ENCODE measurements at regions not wholly inside any gene's neighbourhood (a gene's known extent, or its start where the extent isn't known, plus 50 kb on each side); places are given as distances from the start of the nearest gene placed in this dataset.

DNA sequence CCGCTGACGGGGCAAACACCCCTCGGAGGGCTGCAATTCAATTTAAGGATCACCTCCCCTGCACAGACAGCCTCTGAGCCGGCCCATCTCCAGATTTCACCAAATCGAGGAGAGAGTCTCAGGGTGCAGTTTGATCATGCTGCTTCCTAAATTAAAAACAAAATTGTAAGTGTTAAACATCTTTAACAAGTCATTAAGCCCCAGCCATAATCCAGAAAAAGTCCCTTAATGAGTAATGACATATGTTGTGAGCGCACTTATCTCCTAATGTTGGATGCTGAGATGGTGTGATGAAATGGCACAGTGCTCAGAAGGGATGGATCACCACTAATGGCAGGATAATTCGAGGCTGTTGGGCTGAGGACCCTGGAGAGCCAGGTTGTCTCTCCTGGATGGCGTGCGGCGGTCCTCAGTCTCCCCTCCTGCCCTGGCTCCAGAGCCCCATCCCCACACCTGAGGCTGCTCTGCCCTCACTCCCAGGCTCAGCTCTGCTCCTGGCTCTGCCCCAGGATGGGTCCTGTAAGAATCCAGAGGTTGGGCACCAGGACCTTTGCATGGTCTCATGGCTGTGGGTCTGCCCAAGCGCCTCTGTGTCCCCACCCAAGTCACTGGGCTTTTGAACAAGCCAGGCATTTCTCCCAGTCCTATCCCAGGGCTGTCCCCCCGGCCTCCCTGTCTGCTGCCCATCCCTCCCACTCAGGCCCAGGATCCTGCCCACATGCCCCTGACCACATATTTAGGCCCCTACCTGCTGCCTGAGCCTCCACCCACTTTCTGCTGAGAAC lies 224.4 kb upstream of the POU3F1 start:
- no TSS peak for BruUV-seq (replicated peaks)
- no peaks in the 10 kb centered on the region for H3K79me2 ChIP-seq (ENCODE audit: low read depth)
- H3K4me1 ChIP-seq (replicated peaks; ENCODE audit: insufficient read depth): no peaks in the 10 kb centered on the region
- no peak for TF ChIP-seq EZH2 (IDR thresholded peaks at IDR 0.05; ENCODE audit: low read depth)
- TF ChIP-seq, protein P1, sequence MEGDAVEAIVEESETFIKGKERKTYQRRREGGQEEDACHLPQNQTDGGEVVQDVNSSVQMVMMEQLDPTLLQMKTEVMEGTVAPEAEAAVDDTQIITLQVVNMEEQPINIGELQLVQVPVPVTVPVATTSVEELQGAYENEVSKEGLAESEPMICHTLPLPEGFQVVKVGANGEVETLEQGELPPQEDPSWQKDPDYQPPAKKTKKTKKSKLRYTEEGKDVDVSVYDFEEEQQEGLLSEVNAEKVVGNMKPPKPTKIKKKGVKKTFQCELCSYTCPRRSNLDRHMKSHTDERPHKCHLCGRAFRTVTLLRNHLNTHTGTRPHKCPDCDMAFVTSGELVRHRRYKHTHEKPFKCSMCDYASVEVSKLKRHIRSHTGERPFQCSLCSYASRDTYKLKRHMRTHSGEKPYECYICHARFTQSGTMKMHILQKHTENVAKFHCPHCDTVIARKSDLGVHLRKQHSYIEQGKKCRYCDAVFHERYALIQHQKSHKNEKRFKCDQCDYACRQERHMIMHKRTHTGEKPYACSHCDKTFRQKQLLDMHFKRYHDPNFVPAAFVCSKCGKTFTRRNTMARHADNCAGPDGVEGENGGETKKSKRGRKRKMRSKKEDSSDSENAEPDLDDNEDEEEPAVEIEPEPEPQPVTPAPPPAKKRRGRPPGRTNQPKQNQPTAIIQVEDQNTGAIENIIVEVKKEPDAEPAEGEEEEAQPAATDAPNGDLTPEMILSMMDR (conservative IDR thresholded peaks at IDR 0.05): no peak
- no peaks in the 10 kb centered on the region for H4K20me1 ChIP-seq (ENCODE audit: insufficient read depth)
- ChIA-PET CTCF (no interaction called here), POLR2A (ENCODE audit: unreplicated experiment) (no interaction called here)
- no peak overlapping the region for H3K4me3 ChIP-seq
- peaks cover 94% of the 10 kb centered on the region for H3K27me3 ChIP-seq (ENCODE audit: insufficient read depth, low read depth)
- H3K9me3 ChIP-seq (ENCODE audit: insufficient read depth, low read depth): no peaks in the 10 kb centered on the region
- H3K36me3 ChIP-seq (ENCODE audit: low read depth): no peaks in the 10 kb centered on the region
- intact Hi-C loops (cut with micrococcal nuclease; ENCODE audit: unreplicated experiment): no loop called here
- H3K4me2 ChIP-seq: no peak overlapping the region
- H3K27ac ChIP-seq: no peak overlapping the region
- DNase-seq: no peak
- no peaks in the 10 kb centered on the region for H3F3A ChIP-seq (ENCODE audit: insufficient read depth, low read depth)
- no peak overlapping the region for H2AFZ ChIP-seq
- no peaks in the 10 kb centered on the region for H3K9me2 ChIP-seq (ENCODE audit: insufficient read depth)

DNA sequence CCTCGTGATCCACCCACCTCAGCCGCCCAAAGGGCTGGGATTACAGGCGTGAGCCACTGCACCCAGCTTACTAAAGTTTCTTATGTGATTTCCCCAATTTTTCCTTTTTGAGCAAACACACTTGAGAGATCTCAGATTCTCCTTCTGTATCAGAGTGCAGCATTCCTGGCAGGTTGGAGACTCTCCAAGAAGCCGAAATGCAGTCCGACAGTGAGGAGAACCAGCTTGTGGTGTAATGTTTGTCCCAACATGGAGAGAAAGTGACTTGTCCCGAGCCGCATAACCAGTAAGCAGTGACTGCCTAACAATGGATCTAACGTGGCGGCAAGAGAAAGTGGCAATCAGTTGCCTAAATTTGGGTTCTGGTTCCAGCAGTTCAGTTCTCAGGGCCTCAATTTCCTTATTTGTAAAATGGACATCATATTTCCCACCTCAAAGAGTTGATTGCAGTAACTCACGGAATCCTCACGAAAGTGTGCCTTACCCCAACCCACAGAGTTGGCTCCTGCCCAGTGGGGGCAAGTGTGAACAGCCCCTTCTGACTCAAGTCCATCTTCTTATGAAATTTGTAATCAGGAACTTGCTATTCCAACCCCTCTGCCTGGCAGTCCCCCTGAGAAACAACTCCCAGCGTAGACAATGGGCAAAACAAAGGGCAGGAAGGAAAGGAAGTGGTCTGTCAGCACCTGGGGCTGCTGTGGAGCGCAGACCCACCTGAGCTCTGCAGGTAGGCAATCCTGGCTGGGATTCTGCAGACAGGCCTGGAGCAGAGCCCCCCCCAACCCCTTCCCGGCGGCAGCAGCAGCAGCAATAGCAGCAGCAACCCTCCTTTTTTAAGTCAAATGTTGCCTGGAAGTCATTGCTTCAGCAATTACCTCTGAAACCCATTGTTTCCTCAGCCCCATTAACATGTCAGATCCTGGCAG lies 223.6 kb upstream of the POU3F1 start:
- Histone ChIP-seq H3K27ac (no peak overlapping the region), H3K9me3 (ENCODE audit: insufficient read depth, low read depth) (no peaks in the 10 kb centered on the region), H4K20me1 (ENCODE audit: insufficient read depth) (no peaks in the 10 kb centered on the region), H2AFZ (no peak overlapping the region), H3K4me3 (no peak overlapping the region), H3K27me3 (ENCODE audit: insufficient read depth, low read depth) (peaks cover 94% of the 10 kb centered on the region), H3K79me2 (ENCODE audit: low read depth) (no peaks in the 10 kb centered on the region), H3K9me2 (ENCODE audit: insufficient read depth) (no peaks in the 10 kb centered on the region), H3K4me1 (replicated peaks; ENCODE audit: insufficient read depth) (no peaks in the 10 kb centered on the region), H3F3A (ENCODE audit: insufficient read depth, low read depth) (no peaks in the 10 kb centered on the region), H3K4me2 (no peak overlapping the region), H3K36me3 (ENCODE audit: low read depth) (no peaks in the 10 kb centered on the region)
- BruUV-seq (replicated peaks): no TSS peak
- intact Hi-C loops (cut with micrococcal nuclease; ENCODE audit: unreplicated experiment): no loop called here
- TF ChIP-seq EZH2 (IDR thresholded peaks at IDR 0.05; ENCODE audit: low read depth): no peak
- TF ChIP-seq, protein P1 (conservative IDR thresholded peaks at IDR 0.05): no peak
- no peak for DNase-seq
- ChIA-PET CTCF (interaction anchor here (0.7 kb wide), 1 partner anchor 195 kb away, joined by 3 read pairs; no protein-coding TSS in a partner anchor), POLR2A (ENCODE audit: unreplicated experiment) (no interaction called here)

DNA sequence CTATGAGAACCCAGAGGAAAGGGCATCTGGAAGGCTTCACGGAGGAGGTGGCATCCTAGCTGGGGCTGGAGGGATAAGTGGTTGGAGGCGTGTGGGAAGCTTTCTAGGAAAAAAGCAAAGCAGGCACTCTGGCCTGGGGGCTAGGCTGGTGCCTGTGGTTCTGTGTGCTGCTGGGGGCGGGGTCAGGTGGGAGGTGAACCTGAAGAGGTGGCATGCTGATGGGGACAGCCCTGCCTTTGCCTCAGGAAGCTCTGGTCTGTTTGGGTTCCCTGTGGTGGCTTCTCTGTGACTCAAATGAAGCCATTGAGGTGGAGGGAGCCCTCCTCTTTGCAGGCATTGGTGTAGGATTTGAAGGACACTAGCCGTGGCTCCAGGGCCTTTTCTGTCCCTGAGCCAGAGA lies 221.6 kb upstream of the POU3F1 start:
- H3K4me1 ChIP-seq (replicated peaks; ENCODE audit: insufficient read depth): no peaks in the 10 kb centered on the region
- H3K9me2 ChIP-seq (ENCODE audit: insufficient read depth): no peaks in the 10 kb centered on the region
- H3K9me3 ChIP-seq (ENCODE audit: insufficient read depth, low read depth): no peaks in the 10 kb centered on the region
- POLR2A ChIA-PET (ENCODE audit: unreplicated experiment): no interaction called here
- H2AFZ ChIP-seq: no peak overlapping the region
- H3K4me3 ChIP-seq: no peak overlapping the region
- no peak overlapping the region for H3K4me2 ChIP-seq
- no peaks in the 10 kb centered on the region for H4K20me1 ChIP-seq (ENCODE audit: insufficient read depth)
- no peak overlapping the region for H3K27ac ChIP-seq
- intact Hi-C loops (cut with micrococcal nuclease; ENCODE audit: unreplicated experiment): no loop called here
- no peak for DNase-seq
- CTCF ChIA-PET: no interaction called here
- H3K36me3 ChIP-seq (ENCODE audit: low read depth): no peaks in the 10 kb centered on the region
- H3K79me2 ChIP-seq (ENCODE audit: low read depth): no peaks in the 10 kb centered on the region
- peaks cover 94% of the 10 kb centered on the region for H3K27me3 ChIP-seq (ENCODE audit: insufficient read depth, low read depth)
- TF ChIP-seq EZH2 (IDR thresholded peaks at IDR 0.05; ENCODE audit: low read depth): no peak
- TF ChIP-seq, protein P1 (conservative IDR thresholded peaks at IDR 0.05): no peak
- no TSS peak for BruUV-seq (replicated peaks)
- H3F3A ChIP-seq (ENCODE audit: insufficient read depth, low read depth): no peaks in the 10 kb centered on the region

Data from PC-9 (cell line).